IPS-15b (cell line): ENCODE measurements at regions not wholly inside any gene's neighbourhood (a gene's known extent, or its start where the extent isn't known, plus 50 kb on each side); places are given as distances from the start of the nearest gene placed in this dataset.

Experiments
- H3K27me3 ChIP-seq: one replicate; pipeline ENCODE4 v1.6.1; 2013; ENCODE audit warnings: low read length; ENCODE audit not compliant: control insufficient read depth, insufficient read depth
- H3K36me3 ChIP-seq: one replicate; pipeline ENCODE4 v1.6.1; 2013; ENCODE audit warnings: low read length; ENCODE audit not compliant: control insufficient read depth, insufficient read depth
- H3K4me1 ChIP-seq: one replicate; pipeline ENCODE4 v1.6.1; 2013; ENCODE audit warnings: mild to moderate bottlenecking, low read length; ENCODE audit not compliant: control insufficient read depth, insufficient read depth
- H3K4me3 ChIP-seq: one replicate; pipeline ENCODE4 v1.5.1; 2013; ENCODE audit warnings: low read depth, low read length
- H3K9ac ChIP-seq: one replicate; pipeline ENCODE4 v1.6.1; 2013; ENCODE audit warnings: low read depth, mild to moderate bottlenecking, low read length
- H3K9me3 ChIP-seq: one replicate; pipeline ENCODE4 v1.6.1; 2013; ENCODE audit warnings: mild to moderate bottlenecking, low read length; ENCODE audit not compliant: control insufficient read depth, insufficient read depth

- no peak overlapping the region for H3K9ac ChIP-seq
- no peaks in the 10 kb centered on the region for H3K36me3 ChIP-seq
- no peak overlapping the region for H3K4me3 ChIP-seq
- H3K9me3 ChIP-seq: no peaks in the 10 kb centered on the region
- H3K4me1 ChIP-seq: no peaks in the 10 kb centered on the region
- no peaks in the 10 kb centered on the region for H3K27me3 ChIP-seq
Observed at GRCh38 chr18:38284972-38285371, 719.4 kb upstream of the CELF4 start.

- no peak overlapping the region for H3K4me3 ChIP-seq
- no peak overlapping the region for H3K9ac ChIP-seq
- H3K4me1 ChIP-seq: no peaks in the 10 kb centered on the region
- no peaks in the 10 kb centered on the region for H3K27me3 ChIP-seq
- H3K36me3 ChIP-seq: no peaks in the 10 kb centered on the region
- no peaks in the 10 kb centered on the region for H3K9me3 ChIP-seq
Observed at GRCh38 chr18:38263066-38263465, 697.5 kb upstream of the CELF4 start.

DNA sequence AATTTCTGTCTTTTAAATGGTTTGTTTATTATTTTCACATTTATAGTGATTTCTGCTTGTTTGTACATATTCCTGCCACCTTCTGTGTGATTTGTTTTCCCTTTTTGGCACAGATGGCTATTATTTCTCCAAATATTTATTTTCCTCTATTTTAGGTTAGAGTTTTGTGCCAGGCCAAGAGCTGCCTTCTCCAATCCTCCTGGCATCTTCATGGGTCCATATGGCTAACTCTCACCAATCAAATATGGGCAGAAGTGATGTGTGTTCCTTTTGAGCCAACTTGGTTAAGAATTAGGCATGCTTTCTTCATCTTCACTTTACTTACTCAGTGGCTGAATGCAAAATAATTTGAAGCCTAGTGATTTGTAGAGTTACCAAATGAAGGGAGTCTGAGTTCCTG, 697.1 kb upstream of the CELF4 start:
- H3K36me3 ChIP-seq: no peaks in the 10 kb centered on the region
- no peaks in the 10 kb centered on the region for H3K27me3 ChIP-seq
- H3K4me3 ChIP-seq: no peak overlapping the region
- no peaks in the 10 kb centered on the region for H3K9me3 ChIP-seq
- H3K4me1 ChIP-seq: no peaks in the 10 kb centered on the region
- no peak overlapping the region for H3K9ac ChIP-seq

- no peaks in the 10 kb centered on the region for H3K27me3 ChIP-seq
- no peaks in the 10 kb centered on the region for H3K4me1 ChIP-seq
- no peaks in the 10 kb centered on the region for H3K9me3 ChIP-seq
- H3K9ac ChIP-seq: no peak overlapping the region
- no peaks in the 10 kb centered on the region for H3K36me3 ChIP-seq
- no peak overlapping the region for H3K4me3 ChIP-seq
Observed at GRCh38 chr18:38257661-38258060, 692.1 kb upstream of the CELF4 start.

DNA sequence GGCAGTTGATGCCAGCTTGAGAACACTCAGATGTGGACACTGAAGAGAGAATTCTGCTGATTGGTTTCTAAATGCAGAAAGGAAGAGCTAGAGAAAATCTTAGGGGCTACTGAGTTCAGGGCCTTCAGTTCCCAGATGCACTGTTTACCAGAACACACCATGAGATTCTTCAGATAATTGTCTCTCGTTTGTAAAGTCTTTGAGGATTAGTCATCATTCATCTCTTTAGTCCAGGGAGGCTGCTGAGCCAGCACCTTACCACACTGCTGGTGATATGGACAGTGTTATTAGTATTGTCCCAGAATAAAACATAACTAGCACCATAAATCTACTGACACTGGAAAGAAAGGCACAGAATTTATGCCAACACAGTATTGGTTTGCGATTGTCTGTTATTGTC, 690.8 kb upstream of the CELF4 start:
- no peak overlapping the region for H3K9ac ChIP-seq
- H3K27me3 ChIP-seq: no peaks in the 10 kb centered on the region
- H3K4me1 ChIP-seq: no peaks in the 10 kb centered on the region
- no peaks in the 10 kb centered on the region for H3K36me3 ChIP-seq
- no peaks in the 10 kb centered on the region for H3K9me3 ChIP-seq
- no peak overlapping the region for H3K4me3 ChIP-seq

- Histone ChIP-seq H3K4me1 (peaks cover 4% of the 10 kb centered on the region), H3K27me3 (no peaks in the 10 kb centered on the region), H3K9ac (no peak overlapping the region), H3K9me3 (no peaks in the 10 kb centered on the region), H3K36me3 (no peaks in the 10 kb centered on the region), H3K4me3 (no peak overlapping the region)
Observed at GRCh38 chr18:38250971-38251370, 685.4 kb upstream of the CELF4 start.

DNA sequence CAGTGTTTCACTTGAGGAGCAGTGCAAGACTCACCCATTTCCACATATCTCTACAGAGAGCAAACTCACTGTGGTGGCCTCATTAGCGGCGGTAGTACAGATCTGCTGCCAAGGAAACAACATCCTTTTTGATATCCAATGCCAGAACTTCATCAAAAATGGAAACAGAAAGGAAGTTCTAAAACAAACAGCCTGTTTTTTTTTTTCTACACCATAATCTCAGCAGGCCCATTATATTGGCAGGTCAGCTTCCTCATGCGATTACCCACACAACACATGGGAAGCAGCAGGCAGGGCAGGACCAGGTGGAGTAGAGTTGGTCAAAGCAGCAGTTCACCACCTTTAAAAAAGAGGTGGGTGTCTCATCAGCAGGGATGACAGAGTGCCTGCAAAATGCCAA, 678.9 kb upstream of the CELF4 start:
- Histone ChIP-seq H3K27me3 (no peaks in the 10 kb centered on the region), H3K4me3 (no peak overlapping the region), H3K9me3 (no peaks in the 10 kb centered on the region), H3K9ac (no peak overlapping the region), H3K4me1 (no peaks in the 10 kb centered on the region), H3K36me3 (no peaks in the 10 kb centered on the region)

GRCh38 chr18:38243291-38243690, 677.7 kb upstream of the CELF4 start:
- Histone ChIP-seq H3K27me3 (no peaks in the 10 kb centered on the region), H3K9me3 (no peaks in the 10 kb centered on the region), H3K36me3 (no peaks in the 10 kb centered on the region), H3K4me3 (no peak overlapping the region), H3K9ac (no peak overlapping the region), H3K4me1 (no peaks in the 10 kb centered on the region)

GRCh38 chr18:38241736-38242135, 676.1 kb upstream of the CELF4 start:
- Histone ChIP-seq H3K27me3 (no peaks in the 10 kb centered on the region), H3K36me3 (no peaks in the 10 kb centered on the region), H3K4me3 (no peak overlapping the region), H3K9me3 (no peaks in the 10 kb centered on the region), H3K9ac (no peak overlapping the region), H3K4me1 (no peaks in the 10 kb centered on the region)

DNA sequence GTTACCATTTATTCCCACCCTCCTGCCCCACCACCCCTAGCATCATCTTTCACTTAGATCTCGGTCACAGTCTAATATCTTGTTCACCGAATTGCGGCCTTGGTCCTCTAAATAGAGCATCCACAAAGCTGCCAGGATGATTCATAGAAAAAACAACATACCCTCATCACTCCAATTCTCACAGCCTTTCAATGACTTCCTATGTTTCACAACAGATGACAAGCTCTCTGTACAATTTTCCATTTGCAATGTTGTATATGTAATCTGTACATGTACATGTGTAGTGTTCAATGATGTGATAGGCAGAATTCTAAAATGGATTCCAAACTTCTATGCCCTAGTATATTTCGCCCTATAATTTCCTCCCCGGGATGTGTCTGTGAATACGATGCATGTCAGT, 675.6 kb upstream of the CELF4 start:
- no peak overlapping the region for H3K4me3 ChIP-seq
- no peaks in the 10 kb centered on the region for H3K36me3 ChIP-seq
- H3K4me1 ChIP-seq: no peaks in the 10 kb centered on the region
- H3K9me3 ChIP-seq: no peaks in the 10 kb centered on the region
- no peak overlapping the region for H3K9ac ChIP-seq
- no peaks in the 10 kb centered on the region for H3K27me3 ChIP-seq

DNA sequence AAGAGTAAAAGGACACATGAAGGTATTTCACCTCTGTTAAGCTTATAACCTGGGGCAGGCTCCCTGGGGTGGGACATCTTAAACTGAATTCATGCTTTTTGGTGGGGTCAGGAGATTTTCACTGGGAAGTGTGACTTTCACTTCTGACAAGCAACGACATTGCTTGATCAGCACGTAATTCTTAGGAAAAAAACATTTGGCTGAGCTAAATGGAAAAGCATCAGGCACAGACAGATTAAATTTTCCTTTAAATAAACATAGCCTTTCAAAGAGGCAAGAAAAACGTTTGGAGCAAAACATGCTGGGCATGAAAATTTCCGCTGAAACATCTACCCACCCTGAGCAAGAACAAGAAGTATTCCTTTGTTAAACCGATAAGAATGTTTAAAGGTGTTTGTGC, 674.0 kb upstream of the CELF4 start:
- Histone ChIP-seq H3K9me3 (no peaks in the 10 kb centered on the region), H3K27me3 (no peaks in the 10 kb centered on the region), H3K4me3 (no peak overlapping the region), H3K36me3 (no peaks in the 10 kb centered on the region), H3K9ac (no peak overlapping the region), H3K4me1 (no peaks in the 10 kb centered on the region)

DNA sequence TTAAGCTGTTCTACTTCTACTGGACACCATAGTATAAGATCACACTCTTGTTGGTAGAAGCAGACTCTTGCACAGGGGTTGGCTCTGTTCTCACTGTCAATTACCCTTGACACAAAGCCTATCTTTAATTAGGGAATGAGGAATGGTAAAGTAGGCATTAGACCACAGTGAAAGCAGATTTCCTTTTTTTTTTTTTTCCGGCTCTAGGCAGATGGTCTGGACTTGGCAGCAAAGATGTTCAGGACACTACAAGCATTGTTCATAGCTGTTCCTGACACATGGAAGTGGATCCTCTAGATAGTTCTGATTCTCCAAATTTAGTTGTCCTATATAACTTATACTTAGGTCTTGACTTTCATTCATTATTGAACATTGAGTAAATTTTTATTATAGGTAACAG, 672.2 kb upstream of the CELF4 start:
- no peaks in the 10 kb centered on the region for H3K27me3 ChIP-seq
- no peaks in the 10 kb centered on the region for H3K4me1 ChIP-seq
- H3K9ac ChIP-seq: no peak overlapping the region
- no peaks in the 10 kb centered on the region for H3K9me3 ChIP-seq
- H3K36me3 ChIP-seq: no peaks in the 10 kb centered on the region
- H3K4me3 ChIP-seq: no peak overlapping the region
